Hepatocyte (in vitro differentiated cells): ENCODE measurements at regions not wholly inside any gene's neighbourhood (a gene's known extent, or its start where the extent isn't known, plus 50 kb on each side); places are given as distances from the start of the nearest gene placed in this dataset.

Experiments used
- CTCF ChIP-seq: fragments of 200-600 bp; sonication (generic); IDR thresholded peaks from 2 replicates; pipeline ENCODE4 v1.5.1; 2016; ENCODE audit warnings: antibody characterized with exemption, mild to moderate bottlenecking; ENCODE audit not compliant: poor library complexity
- EZH2phosphoT487 ChIP-seq: fragments of 200-600 bp; sonication (generic); IDR thresholded peaks from one replicate; pipeline ENCODE4 v1.6.1; 2018; ENCODE audit warnings: antibody characterized with exemption, mild to moderate bottlenecking, low read depth, moderate library complexity; ENCODE audit not compliant: unreplicated experiment, severe bottlenecking

- TF ChIP-seq CTCF (no peak), EZH2phosphoT487 (no peak)
Measured at GRCh38 chr14:55832974-55833373, 253.0 kb downstream of the KTN1 start.
